GM19438 (cell line): ENCODE measurements at regions not wholly inside any gene's neighbourhood (a gene's known extent, or its start where the extent isn't known, plus 50 kb on each side); places are given as distances from the start of the nearest gene placed in this dataset.

ENCODE experiments used
- ATAC-seq: cut with Tn5 transposase; IDR thresholded peaks from one replicate; pipeline ENCODE4 v1.9.1; 2021; ENCODE audit warnings: low read depth; ENCODE audit not compliant: unreplicated experiment

DNA sequence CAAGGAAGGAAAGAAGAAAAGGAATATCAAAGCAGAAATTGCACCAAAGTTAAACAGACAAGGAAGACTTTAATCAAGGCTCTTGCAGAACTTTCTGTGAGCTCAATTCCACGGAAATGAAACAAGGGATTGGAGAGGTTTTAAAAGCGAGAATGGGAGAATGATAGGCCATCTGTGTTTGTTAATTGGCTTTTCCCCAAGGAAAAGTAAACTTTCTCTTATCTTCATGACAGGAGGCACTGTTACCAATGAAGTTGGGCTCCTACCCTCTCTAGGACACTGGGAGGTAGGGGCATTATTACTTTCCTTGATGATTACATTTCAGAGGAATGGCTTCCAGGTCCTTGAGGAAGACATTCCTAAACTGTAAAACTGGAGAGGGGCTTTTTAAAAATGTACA lies 328.8 kb upstream of the NWD2 start:
- ATAC-seq, result no peak

DNA sequence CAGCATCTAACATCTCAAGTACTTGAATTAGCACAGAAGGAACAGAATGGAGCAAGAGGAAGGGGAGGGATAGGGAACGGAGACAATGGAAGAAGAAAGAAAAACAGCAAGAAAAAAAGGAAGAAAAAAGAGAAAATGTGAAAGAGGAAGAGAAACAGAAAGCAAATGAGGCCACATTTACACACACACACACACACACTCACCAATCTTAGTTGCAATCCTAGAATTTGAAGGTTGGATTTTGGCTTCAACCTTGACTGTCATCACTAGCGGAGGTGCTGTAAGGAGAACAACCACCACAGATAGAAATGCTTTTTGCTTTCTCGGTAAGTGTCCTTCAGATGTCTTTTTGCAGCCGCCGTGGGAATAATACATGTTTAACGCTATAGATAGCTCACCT lies 327.1 kb upstream of the NWD2 start:
- ATAC-seq, result no peak

DNA sequence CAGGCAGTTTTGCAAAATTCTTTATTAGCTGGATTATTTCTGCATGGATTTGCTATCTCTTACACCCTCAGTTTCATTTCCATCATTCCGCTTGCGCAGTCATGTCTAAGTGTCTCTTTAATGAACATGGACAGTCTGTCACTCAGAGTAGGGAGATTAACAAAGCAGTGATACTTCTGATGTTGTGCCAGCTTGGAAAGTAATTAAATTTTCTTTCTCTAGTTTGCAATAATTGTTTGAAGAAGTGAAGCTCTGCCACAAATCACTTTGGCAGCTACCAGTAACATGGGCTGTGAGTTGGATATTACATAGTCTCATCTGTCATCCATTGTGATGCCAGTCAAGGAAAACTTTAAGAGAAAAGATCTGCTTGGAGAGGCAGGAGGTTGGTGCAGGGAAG lies 324.8 kb upstream of the NWD2 start:
- no peak for ATAC-seq

DNA sequence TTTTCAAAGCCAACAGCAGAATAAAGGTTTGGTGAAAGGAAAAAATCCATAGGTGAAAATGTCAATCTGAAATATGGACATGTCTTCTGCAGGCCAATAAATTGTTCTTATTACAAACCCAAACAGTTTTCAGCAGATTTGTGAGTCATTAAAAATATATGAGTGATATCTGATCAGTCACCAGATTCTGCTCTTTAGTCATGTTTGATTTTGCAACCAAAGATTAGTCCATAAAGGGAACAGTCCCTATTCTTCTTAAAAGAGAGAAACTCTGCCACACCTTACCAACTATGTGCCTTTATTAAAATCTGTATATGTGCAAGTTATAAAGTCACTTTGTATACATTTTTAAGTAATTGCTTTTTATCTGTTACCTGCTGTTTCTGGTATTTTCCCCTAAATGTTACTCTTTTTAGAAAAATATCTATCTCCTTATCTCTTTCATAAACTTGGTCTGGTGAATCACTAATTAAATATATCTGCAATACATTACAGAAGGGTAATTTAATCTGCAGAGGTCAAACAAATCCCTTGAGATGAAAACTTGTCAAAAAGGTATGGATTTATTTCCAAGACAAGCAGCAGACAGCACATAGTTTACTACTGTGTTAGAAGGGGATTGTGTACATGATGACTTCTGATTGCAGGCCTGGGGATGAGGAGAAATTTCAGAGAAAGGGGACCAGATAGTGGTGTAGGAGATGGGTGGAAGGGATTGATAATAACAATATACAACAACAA lies 322.9 kb upstream of the NWD2 start:
- no peak for ATAC-seq

DNA sequence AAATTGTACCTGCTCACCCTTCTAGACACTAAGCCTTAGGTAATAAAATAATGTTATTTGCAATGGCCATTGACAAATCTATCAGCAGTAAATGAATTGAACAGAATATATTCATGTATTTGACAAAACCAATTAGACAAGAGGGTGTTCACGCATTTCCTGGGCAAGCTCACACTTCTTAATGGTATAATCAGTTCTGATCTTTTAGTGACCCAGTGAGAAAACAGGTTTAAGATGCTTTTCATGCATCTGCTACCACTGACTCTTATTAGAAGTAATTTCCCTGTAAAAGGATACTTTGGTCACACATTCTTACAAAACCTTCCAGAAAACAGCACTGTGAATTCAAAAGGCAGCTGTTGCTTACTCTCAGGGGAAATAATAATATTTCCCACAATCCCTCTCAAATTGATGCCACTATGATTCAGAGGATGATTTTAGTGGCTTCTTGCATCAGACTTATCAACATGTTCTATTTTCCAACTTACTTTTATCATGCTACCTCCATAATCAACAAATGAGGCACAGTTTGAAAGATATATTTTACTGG lies 313.9 kb upstream of the NWD2 start:
- ATAC-seq, result no peak

DNA sequence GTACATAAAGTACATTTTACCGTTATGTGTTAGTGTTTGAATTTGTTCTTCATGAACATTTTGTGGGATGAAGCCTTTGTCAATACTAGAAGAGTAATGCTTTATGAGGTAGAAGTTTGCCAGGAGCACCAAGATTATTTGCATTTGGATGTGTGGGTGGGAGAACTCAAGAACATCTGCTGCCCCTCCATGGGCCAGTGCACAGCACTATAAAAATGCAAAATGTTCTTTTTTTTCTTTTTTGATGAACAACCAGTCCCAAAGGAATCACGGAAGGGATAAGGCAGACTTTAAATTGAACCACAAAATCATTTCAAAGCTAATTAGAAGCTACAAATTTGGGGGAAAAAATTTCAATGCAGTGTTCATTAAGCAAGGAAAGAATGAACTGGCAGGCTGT lies 300.3 kb upstream of the NWD2 start:
- no peak for ATAC-seq

DNA sequence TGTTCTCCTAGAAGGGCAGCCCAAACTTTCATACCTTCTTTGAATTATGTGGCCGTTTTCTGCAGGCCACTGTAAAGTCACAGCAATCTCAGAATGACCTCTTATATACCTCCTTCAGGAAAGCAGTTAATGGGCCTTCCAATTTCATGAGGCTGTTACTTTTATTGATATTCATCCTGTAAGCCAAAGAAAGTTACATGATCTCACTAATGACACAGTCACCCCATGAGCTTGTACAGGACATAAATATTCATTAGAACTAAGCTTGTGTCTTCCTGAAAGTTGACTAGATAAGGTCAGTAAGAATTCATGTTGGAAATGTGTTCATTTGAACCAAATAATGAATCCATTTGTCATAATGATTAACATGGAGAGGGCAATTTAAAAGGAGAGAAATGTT lies 283.1 kb upstream of the NWD2 start:
- no peak for ATAC-seq

DNA sequence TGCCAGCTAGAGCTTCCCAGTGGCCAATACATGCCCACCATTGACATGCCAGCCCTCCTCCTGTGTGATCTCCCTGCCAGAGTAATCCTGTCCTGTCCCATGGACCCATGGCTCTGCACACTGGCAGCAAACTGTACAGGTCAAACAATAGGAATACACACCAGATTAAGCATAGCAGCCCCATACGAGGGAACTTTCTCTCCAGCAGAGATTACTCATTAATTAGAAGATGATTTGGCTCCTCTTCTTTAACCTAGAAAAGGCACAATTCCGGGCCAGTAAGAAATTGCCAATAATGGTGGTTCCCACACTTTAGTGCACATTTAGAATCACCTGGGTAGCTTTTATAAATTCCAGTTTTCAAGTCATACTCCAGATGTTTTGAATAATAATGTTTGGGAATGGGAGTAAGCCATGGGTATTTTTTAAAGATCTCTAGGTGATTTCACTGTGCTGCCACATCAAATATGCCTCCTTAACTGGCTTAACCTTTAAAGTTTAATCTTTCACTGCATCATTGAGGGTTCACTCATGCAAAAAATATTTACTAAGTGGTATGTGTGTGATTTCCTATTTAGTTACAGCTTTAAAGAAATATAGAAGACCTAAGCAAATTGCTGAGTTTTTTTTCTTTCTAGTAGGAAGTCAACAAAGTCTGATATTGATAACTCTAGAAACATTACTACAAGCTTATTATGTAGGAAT lies 277.6 kb upstream of the NWD2 start:
- no peak for ATAC-seq

DNA sequence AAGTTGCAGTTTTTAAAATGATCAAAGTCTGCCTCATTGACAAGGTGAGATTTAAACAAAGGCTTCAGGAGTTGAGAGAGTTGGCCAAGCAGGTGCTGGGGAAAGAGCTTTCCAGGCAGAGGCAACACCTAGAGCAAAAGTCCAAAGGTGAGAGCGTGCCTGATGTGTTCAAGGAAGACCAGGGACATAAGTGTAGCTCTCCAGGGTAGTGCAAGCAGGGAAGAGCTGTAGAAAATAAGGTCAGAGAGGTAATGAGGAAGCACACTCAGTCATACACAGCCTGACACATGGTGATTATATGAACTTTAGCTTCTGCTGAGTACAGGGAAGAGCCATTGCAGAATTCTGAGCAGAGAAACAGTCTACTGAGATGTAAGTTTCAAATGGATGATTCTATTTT lies 265.0 kb upstream of the NWD2 start:
- ATAC-seq, result no peak

DNA sequence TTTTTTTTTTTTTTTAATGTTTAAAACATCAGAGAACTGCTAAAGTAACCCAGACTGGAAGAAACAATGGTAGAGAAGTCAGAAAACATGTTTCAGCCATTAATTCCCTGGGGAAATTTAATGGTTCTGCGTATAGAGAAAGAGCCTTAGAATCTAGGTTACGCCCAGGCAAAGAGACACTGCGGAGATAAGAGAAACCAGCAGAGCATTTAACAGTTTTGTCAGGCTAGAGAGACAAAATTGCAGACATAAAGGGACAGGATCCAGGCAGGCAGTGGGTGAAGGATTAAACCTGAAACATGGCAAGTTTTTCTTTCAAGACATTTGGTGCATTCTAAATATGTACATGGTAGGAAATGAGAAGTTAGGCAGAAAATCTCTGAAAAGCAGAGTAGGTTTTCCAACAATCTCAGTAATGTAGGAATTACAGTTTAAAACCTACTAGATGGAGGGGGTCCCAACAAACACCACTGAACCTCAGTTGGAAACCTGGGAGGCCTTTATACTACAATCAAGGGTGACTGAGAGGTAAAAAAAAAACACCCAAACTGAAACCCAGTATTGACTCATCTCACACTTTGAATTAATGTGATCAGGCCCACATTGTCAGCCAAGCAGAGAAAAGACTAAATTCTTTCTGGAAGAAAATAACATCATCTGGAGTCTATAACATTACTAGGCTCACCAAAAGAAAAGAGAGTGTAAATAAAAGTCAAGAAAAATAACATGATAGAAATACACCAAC lies 254.2 kb upstream of the NWD2 start:
- no peak for ATAC-seq

DNA sequence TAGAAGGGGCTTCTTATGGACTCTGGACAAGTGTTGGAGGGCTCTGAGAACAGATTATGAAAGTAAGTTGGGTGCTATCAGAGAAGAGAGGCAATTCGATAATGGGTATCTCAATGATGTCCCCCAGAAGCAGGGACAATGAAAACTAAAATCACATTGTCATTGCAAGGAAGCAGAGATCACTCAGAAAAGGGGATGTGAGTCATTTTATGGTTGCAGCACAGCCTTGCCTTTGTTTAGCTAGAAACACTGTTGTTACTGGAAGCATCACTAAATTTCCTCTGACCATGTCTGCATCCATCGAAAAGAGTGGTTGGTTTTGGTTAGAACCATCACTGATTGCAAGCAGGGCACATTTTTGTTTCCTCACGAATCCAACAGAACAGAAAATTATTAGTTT lies 246.8 kb upstream of the NWD2 start:
- ATAC-seq, result no peak

DNA sequence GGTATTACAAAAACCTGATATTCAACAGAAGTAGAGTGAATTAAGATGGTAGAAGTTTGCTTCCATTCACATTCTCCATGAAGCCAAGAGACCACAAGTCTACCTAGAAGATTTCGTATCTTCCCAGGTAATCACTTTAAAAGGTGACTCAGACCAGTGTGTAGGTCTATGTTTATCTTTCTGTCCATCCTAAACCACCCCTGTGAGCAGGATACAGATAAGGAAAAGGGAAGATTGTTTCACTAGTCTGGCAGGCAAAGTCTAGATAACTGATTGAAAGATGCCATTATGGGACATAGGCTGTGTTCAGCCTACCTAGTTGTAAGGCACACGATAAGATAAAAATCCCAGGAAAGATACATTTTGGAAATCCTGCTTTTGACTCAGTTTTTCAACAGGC lies 244.3 kb upstream of the NWD2 start:
- ATAC-seq, result no peak

DNA sequence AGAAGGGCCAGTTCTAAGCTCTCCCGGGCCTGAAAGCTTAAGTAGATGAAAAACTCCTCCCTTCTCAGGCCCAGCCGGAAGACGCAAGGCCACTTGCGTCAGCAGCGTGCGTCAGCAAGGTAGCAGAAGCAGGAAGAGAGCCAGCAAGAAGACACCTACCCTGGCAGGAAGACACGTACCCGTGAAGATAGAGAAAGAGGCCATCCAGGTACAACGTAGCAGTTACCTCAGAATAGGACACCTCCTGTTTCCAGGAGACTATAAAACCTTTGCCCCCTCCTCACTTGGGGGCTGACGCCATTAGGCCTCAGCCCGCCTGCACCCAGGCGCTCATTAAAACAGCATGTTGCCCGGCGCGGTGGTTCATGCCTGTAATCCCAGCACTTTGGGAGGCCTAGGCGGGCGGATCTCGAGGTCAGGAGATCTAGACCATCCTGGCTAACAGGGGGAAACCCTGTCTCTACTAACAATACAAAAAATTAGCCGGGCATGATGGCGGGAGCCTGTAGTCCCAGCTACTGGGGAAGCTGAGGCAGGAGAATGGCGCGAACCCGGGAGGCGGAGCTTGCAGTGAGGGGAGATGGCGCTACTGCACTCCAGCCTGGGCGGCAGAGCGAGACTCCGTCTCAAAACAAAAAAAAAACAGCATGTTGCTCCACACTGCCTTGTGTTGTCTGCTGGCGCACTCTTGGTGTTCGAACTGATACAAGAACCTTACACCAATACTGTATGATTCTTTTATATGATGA lies 242.7 kb upstream of the NWD2 start:
- ATAC-seq, result no peak

DNA sequence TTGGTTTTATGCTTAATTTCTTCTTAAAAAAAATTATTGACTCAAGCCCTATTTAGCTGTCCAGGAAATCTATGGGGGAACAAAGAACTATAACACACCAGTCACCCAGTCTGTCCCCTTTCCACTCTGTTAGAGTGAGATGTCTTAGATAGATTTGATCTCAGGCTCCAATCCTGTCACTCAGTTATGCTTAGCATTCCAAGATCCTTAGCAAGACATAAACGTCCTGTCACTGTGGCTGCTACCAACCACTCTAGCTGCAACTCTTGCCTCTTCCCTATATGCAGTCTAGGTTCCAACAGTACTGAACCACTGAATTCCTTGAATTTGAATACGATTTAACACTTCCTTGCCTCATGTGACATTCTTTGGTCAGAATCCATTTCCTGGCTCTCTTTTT lies 241.9 kb upstream of the NWD2 start:
- no peak for ATAC-seq

DNA sequence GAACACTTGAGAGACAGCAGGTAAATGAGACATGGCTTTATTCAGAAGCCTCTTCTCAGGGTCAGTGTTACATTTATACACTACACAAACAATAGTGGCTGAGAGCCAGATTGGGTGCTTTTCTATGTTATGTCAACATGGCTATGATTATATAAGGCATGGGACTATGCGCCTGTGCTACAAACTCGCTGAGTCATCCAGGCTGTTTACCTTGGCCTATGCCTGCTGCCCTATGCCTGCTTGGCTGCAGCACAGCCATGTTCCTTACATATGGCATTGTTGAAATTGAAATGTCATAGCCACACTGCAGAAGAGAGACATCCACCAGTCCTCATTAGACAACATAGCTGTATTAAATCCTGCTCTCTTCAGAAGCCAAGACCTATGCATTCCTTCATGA lies 236.3 kb upstream of the NWD2 start:
- no peak for ATAC-seq

DNA sequence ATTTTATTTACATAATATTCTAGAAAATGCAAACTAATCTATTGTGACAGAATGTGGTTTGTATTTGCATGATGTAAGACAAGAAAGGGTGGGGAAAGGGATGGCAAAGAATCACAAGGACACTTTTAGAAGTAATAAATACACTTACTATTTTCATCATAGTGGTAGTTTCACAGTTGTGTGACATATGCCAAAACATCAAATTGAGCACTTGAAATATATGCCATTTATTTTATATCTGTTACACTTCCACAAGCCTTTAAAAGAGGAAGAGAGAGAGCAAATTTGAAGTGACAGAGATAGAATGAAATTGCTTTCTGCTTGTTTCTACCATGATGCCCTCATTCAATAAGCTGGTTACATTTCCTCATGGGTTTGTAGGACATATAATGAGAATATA lies 230.0 kb upstream of the NWD2 start:
- ATAC-seq, result no peak

DNA sequence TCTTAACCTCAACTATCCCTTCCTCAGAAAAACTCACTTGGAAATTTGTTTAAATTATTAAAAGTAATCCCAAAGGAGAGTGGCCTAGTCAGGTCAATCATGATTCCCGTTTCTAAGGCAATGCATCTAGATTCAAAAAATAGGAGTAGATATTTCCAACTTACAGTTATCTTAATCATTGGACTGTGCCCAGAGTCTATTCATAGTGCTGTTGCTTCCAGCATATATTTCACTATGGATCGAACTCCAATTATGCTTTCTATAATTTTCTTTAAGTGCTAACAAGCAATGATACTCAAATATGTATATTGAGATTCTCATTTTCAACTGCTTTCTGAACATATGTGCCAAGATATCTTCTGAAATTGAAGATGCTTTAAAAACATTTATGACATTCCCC lies 229.2 kb upstream of the NWD2 start:
- no peak for ATAC-seq

DNA sequence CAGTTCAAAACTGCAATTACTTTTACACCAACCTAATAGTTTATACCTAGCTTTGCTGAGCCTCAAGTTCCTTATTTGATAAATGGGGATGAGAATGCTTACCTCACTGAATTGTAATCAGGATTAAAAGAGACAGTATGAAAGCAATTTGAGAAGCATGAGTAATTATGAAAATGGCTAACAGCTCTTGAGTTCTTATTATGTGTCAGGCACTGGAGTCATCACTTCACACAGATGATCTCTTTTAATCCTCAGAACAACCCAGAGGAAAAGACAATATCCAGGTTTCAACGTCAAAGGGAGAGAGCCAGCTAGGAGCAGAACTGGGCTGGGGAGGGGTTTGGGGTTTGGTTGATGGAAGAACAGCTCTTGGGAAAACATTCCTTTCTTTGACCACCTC lies 221.0 kb upstream of the NWD2 start:
- no peak for ATAC-seq

DNA sequence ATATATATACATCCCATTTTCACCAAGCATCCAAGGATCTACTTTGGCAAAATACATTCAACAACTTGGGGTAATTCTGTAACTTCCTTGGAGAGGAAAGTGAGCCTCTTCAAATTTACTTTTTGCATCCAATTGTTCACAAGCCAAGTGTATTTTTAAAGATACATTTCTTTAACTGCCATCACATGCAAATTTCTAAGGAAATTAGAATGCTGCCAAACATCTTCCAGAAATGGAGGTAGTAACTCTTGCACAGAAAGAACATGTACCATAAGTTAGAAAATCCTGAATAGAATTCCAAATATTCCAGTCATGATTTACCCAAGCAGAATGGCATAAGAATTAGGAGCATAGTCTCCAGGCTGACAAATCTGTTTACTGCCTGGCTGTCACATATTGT lies 220.5 kb upstream of the NWD2 start:
- no peak for ATAC-seq

DNA sequence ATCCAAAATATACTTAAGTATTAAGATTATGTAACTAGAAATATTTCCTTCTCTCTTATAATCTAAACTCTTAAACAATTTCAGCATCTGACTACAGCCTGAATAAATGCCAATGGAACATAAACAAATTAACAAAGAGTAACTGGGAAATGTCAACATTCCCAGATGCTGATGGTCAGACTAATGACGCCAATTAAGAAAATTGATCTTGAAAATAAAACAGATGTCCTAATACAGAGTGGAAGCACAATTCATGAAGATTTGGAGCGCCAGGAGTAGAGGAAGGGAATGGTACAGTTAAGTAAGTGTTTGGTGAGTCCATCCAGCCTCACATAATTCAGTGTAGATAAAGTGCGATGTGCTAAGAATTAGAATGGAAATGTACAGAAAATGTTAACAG lies 203.7 kb upstream of the NWD2 start:
- ATAC-seq, result no peak

DNA sequence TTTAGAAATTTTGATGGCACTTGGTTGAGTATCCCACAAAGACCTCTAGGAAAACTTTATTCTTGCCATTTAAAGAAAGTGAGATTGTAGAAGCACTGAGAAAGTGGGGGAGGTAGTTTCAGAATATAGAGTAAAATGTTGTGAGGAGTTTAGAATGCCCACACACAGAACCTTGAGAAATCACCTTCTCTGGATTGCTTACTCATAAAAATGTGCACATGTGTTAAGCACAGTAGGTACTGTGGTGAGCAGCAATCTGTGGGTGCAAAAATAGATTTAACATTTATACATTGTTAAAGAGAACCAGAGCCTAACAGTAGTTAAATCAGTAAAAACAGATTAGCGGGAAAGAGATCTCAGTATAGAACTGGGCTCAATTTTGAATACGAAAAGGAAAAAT lies 201.2 kb upstream of the NWD2 start:
- no peak for ATAC-seq
